H9 (cell line): ENCODE measurements at regions not wholly inside any gene's neighbourhood (a gene's known extent, or its start where the extent isn't known, plus 50 kb on each side); places are given as distances from the start of the nearest gene placed in this dataset.

ENCODE experiments used
- DNase-seq: peaks from one replicate; pipeline ENCODE4 v3.0.0-alpha.2; 2017
- H2AFZ ChIP-seq: one replicate; pipeline ENCODE4 v1.6.1; 2013; ENCODE audit warnings: mild to moderate bottlenecking, low read length, control low read depth, moderate library complexity
- H2AK5ac ChIP-seq: 2 replicates; pipeline ENCODE4 v1.6.1; 2013; ENCODE audit warnings: low read length, control low read depth, mixed read lengths; ENCODE audit not compliant: insufficient read length
- H2BK120ac ChIP-seq: one replicate; pipeline ENCODE4 v1.6.1; 2013; ENCODE audit warnings: low read depth, mild to moderate bottlenecking, low read length, control low read depth, inconsistent platforms; ENCODE audit not compliant: poor library complexity, severe bottlenecking
- H2BK12ac ChIP-seq: 2 replicates; pipeline ENCODE4 v1.6.1; 2013; ENCODE audit warnings: low read length, control low read depth, mixed read lengths, low read depth; ENCODE audit not compliant: insufficient read length
- H2BK15ac ChIP-seq: 2 replicates; pipeline ENCODE4 v1.6.1; 2013; ENCODE audit warnings: low read depth, low read length, control low read depth
- H2BK20ac ChIP-seq: one replicate; pipeline ENCODE4 v1.6.1; 2013; ENCODE audit warnings: low read depth, mild to moderate bottlenecking, low read length, control low read depth, inconsistent platforms; ENCODE audit not compliant: poor library complexity, severe bottlenecking
- H2BK5ac ChIP-seq: 2 replicates; pipeline ENCODE4 v1.6.1; 2013; ENCODE audit warnings: low read length, control low read depth, mixed read lengths; ENCODE audit not compliant: insufficient read length
- H3K14ac ChIP-seq: 2 replicates; pipeline ENCODE4 v1.6.1; 2013; ENCODE audit warnings: low read length, control low read depth; ENCODE audit not compliant: insufficient read depth
- H3K18ac ChIP-seq: 2 replicates; pipeline ENCODE4 v1.6.1; 2013; ENCODE audit warnings: low read depth, mild to moderate bottlenecking, mixed read lengths, low read length, control low read depth; ENCODE audit not compliant: insufficient read length
- H3K23ac ChIP-seq: 2 replicates; pipeline ENCODE4 v1.6.1; 2013; ENCODE audit warnings: low read length, control low read depth, mixed read lengths, low read depth; ENCODE audit not compliant: insufficient read length
- H3K23me2 ChIP-seq: 2 replicates; pipeline ENCODE4 v1.6.1; 2013; ENCODE audit warnings: low read depth, mild to moderate bottlenecking, mixed read lengths, low read length, control low read depth; ENCODE audit not compliant: insufficient read length, poor library complexity, severe bottlenecking
- H3K27ac ChIP-seq: 2 replicates; pipeline ENCODE4 v1.5.1; 2013; ENCODE audit warnings: low read length, control low read depth, mixed read lengths, low read depth; ENCODE audit not compliant: insufficient read length
- H3K27me3 ChIP-seq: 2 replicates; pipeline ENCODE4 v1.6.1; 2013; ENCODE audit warnings: low read length, control low read depth, inconsistent platforms; ENCODE audit not compliant: insufficient read depth
- H3K4ac ChIP-seq: 2 replicates; pipeline ENCODE4 v1.6.1; 2013; ENCODE audit warnings: low read depth, mild to moderate bottlenecking, control low read depth, inconsistent platforms, low read length, moderate library complexity
- H3K4me1 ChIP-seq: 2 replicates; pipeline ENCODE4 v1.6.1; 2013; ENCODE audit warnings: low read length, control low read depth, inconsistent platforms; ENCODE audit not compliant: insufficient read depth
- H3K4me2 ChIP-seq: 2 replicates; pipeline ENCODE4 v1.6.1; 2013; ENCODE audit warnings: low read length, control low read depth, mixed read lengths; ENCODE audit not compliant: insufficient read length, insufficient read depth
- H3K56ac ChIP-seq: 2 replicates; pipeline ENCODE4 v1.6.1; 2013; ENCODE audit warnings: low read depth, mild to moderate bottlenecking, mixed read lengths, low read length, control low read depth; ENCODE audit not compliant: insufficient read length
- H3K79me1 ChIP-seq: 2 replicates; pipeline ENCODE4 v1.6.1; 2013; ENCODE audit warnings: low read depth, mild to moderate bottlenecking, moderate library complexity, low read length, control low read depth, inconsistent platforms; ENCODE audit not compliant: insufficient read depth, poor library complexity, severe bottlenecking
- H3K79me2 ChIP-seq: 2 replicates; pipeline ENCODE4 v1.6.1; 2013; ENCODE audit warnings: low read length, control low read depth, inconsistent platforms; ENCODE audit not compliant: insufficient read depth
- H3K9ac ChIP-seq: 2 replicates; pipeline ENCODE4 v1.6.1; 2013; ENCODE audit warnings: low read length, control low read depth, mixed read lengths; ENCODE audit not compliant: insufficient read length; ENCODE audit errors: extremely low read depth
- H3K9me3 ChIP-seq: one replicate; pipeline ENCODE4 v1.6.1; 2013; ENCODE audit warnings: low read depth, low read length, inconsistent platforms; ENCODE audit not compliant: control insufficient read depth
- H3T11ph ChIP-seq: one replicate; pipeline ENCODE4 v1.6.1; 2013; ENCODE audit warnings: mild to moderate bottlenecking, low read length, control low read depth, inconsistent platforms
- H4K20me1 ChIP-seq: one replicate; pipeline ENCODE4 v1.6.1; 2013; ENCODE audit not compliant: control insufficient read depth, insufficient read length, insufficient read depth
- H4K5ac ChIP-seq: 2 replicates; pipeline ENCODE4 v1.6.1; 2013; ENCODE audit warnings: low read depth, mild to moderate bottlenecking, mixed read lengths, low read length, control low read depth; ENCODE audit not compliant: insufficient read length
- H4K8ac ChIP-seq: replicated peaks from 2 replicates; pipeline ENCODE4 v1.6.1; 2013; ENCODE audit warnings: low read length, control low read depth, mixed read lengths, low read depth; ENCODE audit not compliant: insufficient read length
- H4K91ac ChIP-seq: 2 replicates; pipeline ENCODE4 v1.6.1; 2013; ENCODE audit warnings: low read depth, mild to moderate bottlenecking, moderate library complexity, mixed read lengths, low read length, control low read depth; ENCODE audit not compliant: insufficient read length
- H3K27ac Mint-ChIP-seq, 3 experiments: 2 replicates in 2 of 3; 3 replicates in 1 of 3; pipeline ENCODE4 v1.8.0; 2020 to 2021; ENCODE audit warnings: mixed read lengths in 3 of 3, mild to moderate bottlenecking in 1 of 3, moderate library complexity in 1 of 3
- H3K27me3 Mint-ChIP-seq: 2 replicates; pipeline ENCODE4 v1.8.0; 2021; ENCODE audit warnings: low read depth, mild to moderate bottlenecking, moderate library complexity, mixed read lengths
- H3K36me3 Mint-ChIP-seq, 3 experiments: 2 replicates in 2 of 3; 3 replicates in 1 of 3; pipeline ENCODE4 v1.8.0; 2020 to 2021; ENCODE audit warnings: low read depth in 3 of 3, mixed read lengths in 3 of 3; ENCODE audit not compliant: insufficient read depth in 1 of 3
- H3K4me1 Mint-ChIP-seq, 2 experiments: 2 replicates each; pipeline ENCODE4 v1.8.0; 2020; ENCODE audit warnings: mixed read lengths in 2 of 2
- H3K4me3 Mint-ChIP-seq, 2 experiments: 2 replicates in 1 of 2; 3 replicates in 1 of 2; pipeline ENCODE4 v1.8.0; 2020 to 2021; ENCODE audit warnings: mild to moderate bottlenecking in 2 of 2, mixed read lengths in 2 of 2, moderate library complexity in 1 of 2
- H3K9me3 Mint-ChIP-seq, 2 experiments: 2 replicates in 1 of 2; 3 replicates in 1 of 2; pipeline ENCODE4 v1.8.0; 2020; ENCODE audit warnings: mild to moderate bottlenecking in 2 of 2, mixed read lengths in 2 of 2, moderate library complexity in 1 of 2
- CTCF ChIP-seq: fragments of 200-600 bp; sonication (generic); conservative IDR thresholded peaks from 3 replicates; pipeline ENCODE4 v1.8.0; 2021; ENCODE audit warnings: antibody characterized with exemption, mild to moderate bottlenecking
- WGBS: extraction: QIAGEN DNeasy Blood & Tissue Kit; methylation state at CpG from one replicate; pipeline ENCODE4 v1.1.7; 2013; ENCODE audit warnings: missing lambda C conversion rate, low lambda C conversion rate, mixed read lengths; ENCODE audit not compliant: insufficient read length; ENCODE audit errors: extremely low coverage; 5-methylcytosine and 5-hydroxymethylcytosine counted together

GRCh38 chr4:162285753-162286152, 122.0 kb upstream of the FSTL5 start:
- H3K23me2 ChIP-seq, result no peaks in the 10 kb centered on the region
- H3K79me1 ChIP-seq, result no peaks in the 10 kb centered on the region
- no peak overlapping the region for H3K27ac ChIP-seq
- no peak overlapping the region for H4K8ac ChIP-seq
- H3K9me3 ChIP-seq, result no peaks in the 10 kb centered on the region
- no peak overlapping the region for H2AFZ ChIP-seq
- H3T11ph ChIP-seq, result no peak overlapping the region
- peaks cover 0 to 4% of the 10 kb centered on the region in 2 experiments; a peak in 3 of 5 replicates for H3K9me3 Mint-ChIP-seq
- no peak overlapping the region for H4K5ac ChIP-seq
- H3K23ac ChIP-seq, result no peak overlapping the region
- no peak overlapping the region for H2BK120ac ChIP-seq
- H3K9ac ChIP-seq, result no peak overlapping the region
- whole genome bisulfite sequencing, result no CpG with 5 or more reads among the region's 2 CpGs
- no peak overlapping the region for H3K14ac ChIP-seq
- no peak for DNase-seq
- no peak overlapping the region for H3K4ac ChIP-seq
- no peak overlapping the region for H2AK5ac ChIP-seq
- no peak overlapping the region for H3K4me3 Mint-ChIP-seq
- no peaks in the 10 kb centered on the region for H3K4me1 Mint-ChIP-seq
- no peaks in the 10 kb centered on the region for H4K20me1 ChIP-seq
- no peak overlapping the region for H4K91ac ChIP-seq
- no peaks in the 10 kb centered on the region for H3K27me3 ChIP-seq
- H3K36me3 Mint-ChIP-seq, result no peaks in the 10 kb centered on the region; a peak in 1 of 7 replicates
- no peak overlapping the region for H3K4me2 ChIP-seq
- H3K27me3 Mint-ChIP-seq, result no peaks in the 10 kb centered on the region; the same call in 1 of the 2 replicates
- no peak overlapping the region for H3K18ac ChIP-seq
- H3K56ac ChIP-seq, result no peak overlapping the region
- no peak for TF ChIP-seq CTCF
- no peak overlapping the region for H2BK15ac ChIP-seq
- no peak overlapping the region for H2BK12ac ChIP-seq
- no peak overlapping the region for H2BK20ac ChIP-seq
- H2BK5ac ChIP-seq, result no peak overlapping the region
- no peaks in the 10 kb centered on the region for H3K4me1 ChIP-seq
- no peak overlapping the region for H3K27ac Mint-ChIP-seq
- H3K79me2 ChIP-seq, result no peaks in the 10 kb centered on the region
